ENCODE measurements at regions not wholly inside any gene's neighbourhood (a gene's known extent, or its start where the extent isn't known, plus 50 kb on each side); places are given as distances from the start of the nearest gene placed in this dataset.

GRCh38 chr2:38182492-38183003 is 106.6 kb upstream of the CYP1B1 start:
- in situ Hi-C loops (cut with MboI; ENCODE audit: low sequenced_read_pairs) (no loop called here), dilution Hi-C loops (cut with HindIII; ENCODE audit: low sequenced_read_pairs, unreplicated experiment) (no loop called here), intact Hi-C loops (cut with micrococcal nuclease) (no loop called here)
- Histone ChIP-seq H3K4me3 (ENCODE audit: insufficient read depth, low read depth, low read length) (no peak overlapping the region), H4K8ac (ENCODE audit: low read depth in 2 of 2, low read length in 2 of 2) (no peak overlapping the region), H2AFZ (replicated peaks; ENCODE audit: low read length, poor library complexity) (no peak overlapping the region), H4K20me1 (ENCODE audit: insufficient read depth, low read length) (no peaks in the 10 kb centered on the region), H3K18ac (ENCODE audit: low read depth, low read length) (no peak overlapping the region), H3K36me3 (ENCODE audit: control insufficient read depth, insufficient read depth, low read length) (no peaks in the 10 kb centered on the region), H3K9me1 (ENCODE audit: insufficient read depth, low read length) (no peaks in the 10 kb centered on the region), H3K4me1 (ENCODE audit: control insufficient read depth, insufficient read depth, low read length) (peaks cover 8% of the 10 kb centered on the region), H2BK5ac (ENCODE audit: low read depth, low read length, poor library complexity, severe bottlenecking) (no peak overlapping the region), H3K23ac (ENCODE audit: low read depth, low read length) (no peak overlapping the region), H2AK9ac (replicated peaks; ENCODE audit: low read depth, low read length, poor library complexity) (no peak overlapping the region), H3K27me3 (ENCODE audit: control insufficient read depth, insufficient read depth, low read length) (no peaks in the 10 kb centered on the region), H3K27ac (ENCODE audit: insufficient read depth, low read length) (no peak overlapping the region), H3K4me2 (ENCODE audit: low read depth, low read length) (no peak overlapping the region), H4K5ac (ENCODE audit: low read depth, low read length) (no peak overlapping the region; the same call in 1 of the 2 replicates), H2BK120ac (ENCODE audit: low read depth, low read length) (no peak overlapping the region), H2BK20ac (ENCODE audit: low read depth, low read length) (no peak overlapping the region), H3K14ac (replicated peaks; ENCODE audit: low read depth, low read length) (no peak overlapping the region), H3K56ac (ENCODE audit: extremely low read depth, insufficient read depth, low read length) (no peak overlapping the region), H3K79me1 (ENCODE audit: low read depth in 1 of 2, low read length in 2 of 2) (no peaks in the 10 kb centered on the region), H4K91ac (ENCODE audit: insufficient read depth, low read depth, low read length) (no peak overlapping the region), H3K9ac (ENCODE audit: low read depth, low read length) (no peak overlapping the region), H2AK5ac (ENCODE audit: low read depth, low read length) (no peak overlapping the region), H2BK15ac (ENCODE audit: low read depth, low read length) (no peak overlapping the region), H3K9me3 (ENCODE audit: control insufficient read depth, insufficient read depth, low read length) (no peaks in the 10 kb centered on the region), H3K4ac (ENCODE audit: low read depth, low read length) (no peak overlapping the region)
- ATAC-seq (ENCODE audit: low read depth) (no peak), DNase-seq (no peak)
- no TSS peak for BruUV-seq (replicated peaks)
- WGBS, 2 experiments (ENCODE audit: extremely low coverage in 2 of 2, insufficient read length in 1 of 2), result no CpG with 5 or more reads among the region's 4 CpGs
- no peak for TF ChIP-seq BHLHE40 (IDR thresholded peaks at IDR 0.05; ENCODE audit: low read depth, low read length)
- no peak for TF ChIP-seq MXI1 (IDR thresholded peaks at IDR 0.05; ENCODE audit: borderline replicate concordance, low read depth, low read length)
- TF ChIP-seq SMC3 (IDR thresholded peaks at IDR 0.05; ENCODE audit: low read depth, low read length), result no peak
- TF ChIP-seq MAFK (IDR thresholded peaks at IDR 0.05; ENCODE audit: low read depth, low read length), result no peak
- TF ChIP-seq CHD1 (IDR thresholded peaks at IDR 0.05; ENCODE audit: low read depth, low read length), result no peak
- no peak for TF ChIP-seq FOS (IDR thresholded peaks at IDR 0.05; ENCODE audit: low read depth, low read length)
- no peak for TF ChIP-seq CEBPB (IDR thresholded peaks at IDR 0.05; ENCODE audit: low read depth, low read length)
- TF ChIP-seq, protein P1, sequence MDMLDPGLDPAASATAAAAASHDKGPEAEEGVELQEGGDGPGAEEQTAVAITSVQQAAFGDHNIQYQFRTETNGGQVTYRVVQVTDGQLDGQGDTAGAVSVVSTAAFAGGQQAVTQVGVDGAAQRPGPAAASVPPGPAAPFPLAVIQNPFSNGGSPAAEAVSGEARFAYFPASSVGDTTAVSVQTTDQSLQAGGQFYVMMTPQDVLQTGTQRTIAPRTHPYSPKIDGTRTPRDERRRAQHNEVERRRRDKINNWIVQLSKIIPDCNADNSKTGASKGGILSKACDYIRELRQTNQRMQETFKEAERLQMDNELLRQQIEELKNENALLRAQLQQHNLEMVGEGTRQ (IDR thresholded peaks at IDR 0.05; ENCODE audit: low read depth, low read length), result no peak
- TF ChIP-seq MAZ (IDR thresholded peaks at IDR 0.05; ENCODE audit: borderline replicate concordance, low read depth, low read length), result no peak
- TF ChIP-seq, protein P2, sequence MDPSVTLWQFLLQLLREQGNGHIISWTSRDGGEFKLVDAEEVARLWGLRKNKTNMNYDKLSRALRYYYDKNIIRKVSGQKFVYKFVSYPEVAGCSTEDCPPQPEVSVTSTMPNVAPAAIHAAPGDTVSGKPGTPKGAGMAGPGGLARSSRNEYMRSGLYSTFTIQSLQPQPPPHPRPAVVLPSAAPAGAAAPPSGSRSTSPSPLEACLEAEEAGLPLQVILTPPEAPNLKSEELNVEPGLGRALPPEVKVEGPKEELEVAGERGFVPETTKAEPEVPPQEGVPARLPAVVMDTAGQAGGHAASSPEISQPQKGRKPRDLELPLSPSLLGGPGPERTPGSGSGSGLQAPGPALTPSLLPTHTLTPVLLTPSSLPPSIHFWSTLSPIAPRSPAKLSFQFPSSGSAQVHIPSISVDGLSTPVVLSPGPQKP (IDR thresholded peaks at IDR 0.05; ENCODE audit: borderline replicate concordance, low read depth, low read length), result no peak
- no peak for TF ChIP-seq NFE2L2 (IDR thresholded peaks at IDR 0.05; ENCODE audit: low read depth, low read length)
- no peak for TF ChIP-seq RFX5 (IDR thresholded peaks at IDR 0.05; ENCODE audit: low read depth, low read length)
- TF ChIP-seq POLR2A (IDR thresholded peaks at IDR 0.05; ENCODE audit: low read depth, low read length), result no peak
- no peak for TF ChIP-seq CTCF (conservative IDR thresholded peaks at IDR 0.05; ENCODE audit: low read depth, low read length)
- no peak for TF ChIP-seq RCOR1 (IDR thresholded peaks at IDR 0.05; ENCODE audit: insufficient replicate concordance, low read length)
- no peak for TF ChIP-seq RAD21 (IDR thresholded peaks at IDR 0.05; ENCODE audit: low read length)
- POLR2A ChIA-PET (ENCODE audit: unreplicated experiment), result no interaction called here
- CTCF ChIA-PET, result no interaction called here
